Spinal cord (tissue), 9 donors: ENCODE measurements at regions not wholly inside any gene's neighbourhood (a gene's known extent, or its start where the extent isn't known, plus 50 kb on each side); places are given as distances from the start of the nearest gene placed in this dataset.
A peak's percentile ranks its signal among the peaks of the same experiment; 100 is the strongest.

Source experiments
- DNase-seq, 6 donors: peaks; one replicate each; pipeline versions ENCODE4 v3.0.0 to v3.0.0-alpha.2; 2013 to 2015; ENCODE audit warnings: low spot score in 6 of 6, low read depth in 4 of 6
- H3K27ac ChIP-seq: one replicate; pipeline ENCODE4 v1.5.1; 2013; ENCODE audit warnings: low read depth, low read length, control low read depth
- H3K27me3 ChIP-seq: one replicate; pipeline ENCODE4 v1.6.1; 2013; ENCODE audit warnings: low read length; ENCODE audit not compliant: control insufficient read depth, insufficient read depth
- H3K36me3 ChIP-seq: one replicate; pipeline ENCODE4 v1.6.1; 2013; ENCODE audit warnings: low read length; ENCODE audit not compliant: control insufficient read depth, insufficient read depth
- H3K4me1 ChIP-seq: one replicate; pipeline ENCODE4 v1.6.1; 2013; ENCODE audit warnings: low read length; ENCODE audit not compliant: control insufficient read depth, insufficient read depth
- H3K4me3 ChIP-seq: one replicate; pipeline ENCODE4 v1.5.1; 2013; ENCODE audit warnings: low read depth, low read length, control low read depth
- H3K9me3 ChIP-seq: one replicate; pipeline ENCODE4 v1.6.1; 2013; ENCODE audit warnings: low read length; ENCODE audit not compliant: control insufficient read depth, insufficient read depth
- WGBS: methylation state at CpG from one replicate; pipeline ENCODE4 v1.1.5; 2013; ENCODE audit warnings: missing lambda C conversion rate; ENCODE audit not compliant: insufficient coverage; 5-methylcytosine and 5-hydroxymethylcytosine counted together
- donor health status: healthy.

DNA sequence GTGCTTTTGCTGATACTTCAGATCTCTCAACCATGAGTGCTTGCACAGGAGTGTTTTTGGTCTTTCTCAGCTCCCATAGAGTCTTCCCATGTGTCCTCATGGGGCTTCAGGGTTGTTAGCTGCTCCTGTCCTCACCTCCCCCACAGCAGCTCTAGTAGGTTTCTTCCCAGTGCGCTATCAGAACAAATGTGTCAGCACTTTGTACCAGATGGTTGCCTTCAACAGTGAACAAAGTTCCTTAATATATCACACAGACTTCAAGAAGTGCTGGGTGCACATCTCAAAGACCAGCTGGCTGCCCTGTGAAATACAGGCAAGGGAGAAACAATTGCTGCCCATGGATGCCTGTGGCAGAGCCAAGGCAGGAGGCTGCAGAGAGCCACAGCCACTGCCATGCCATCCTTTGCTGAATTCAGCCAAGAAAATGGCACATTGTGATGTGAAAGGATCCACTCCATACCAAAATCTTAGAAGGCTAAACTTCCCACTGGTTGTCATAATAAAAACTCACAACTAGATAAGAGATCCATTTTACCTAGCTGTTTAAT is 471.3 kb downstream of the C6orf118 start:
- Histone ChIP-seq H3K27ac (no peak overlapping the region), H3K9me3 (no peaks in the 10 kb centered on the region), H3K27me3 (no peaks in the 10 kb centered on the region), H3K4me1 (no peaks in the 10 kb centered on the region), H3K36me3 (no peaks in the 10 kb centered on the region), H3K4me3 (no peak overlapping the region)
- no peak for DNase-seq
- 50% methylated on average over 1 of the region's 1 CpG for whole genome bisulfite sequencing

DNA sequence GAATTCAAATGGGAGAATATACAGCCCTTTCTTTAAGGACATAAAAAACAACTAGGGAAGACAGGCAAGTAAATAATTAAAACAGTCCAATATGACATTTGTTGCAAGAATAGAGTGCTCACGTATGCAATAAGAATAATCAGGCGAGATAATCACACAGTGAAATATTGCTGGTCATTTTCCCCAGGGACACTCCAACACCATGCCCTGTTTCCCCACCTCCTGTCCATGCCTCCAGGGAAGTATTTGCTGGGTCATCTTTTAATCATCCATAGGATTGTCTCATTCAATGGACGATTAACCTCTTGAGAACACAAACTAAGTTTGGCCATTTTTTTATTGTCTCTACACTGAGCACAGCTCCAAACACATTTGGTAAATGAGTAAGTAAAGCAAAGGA is 472.9 kb downstream of the C6orf118 start:
- Histone ChIP-seq H3K4me1 (no peaks in the 10 kb centered on the region), H3K9me3 (no peaks in the 10 kb centered on the region), H3K27me3 (no peaks in the 10 kb centered on the region), H3K36me3 (no peaks in the 10 kb centered on the region), H3K27ac (no peak overlapping the region), H3K4me3 (no peak overlapping the region)
- 88% methylated on average over 2 of the region's 3 CpGs for WGBS
- no peak for DNase-seq

DNA sequence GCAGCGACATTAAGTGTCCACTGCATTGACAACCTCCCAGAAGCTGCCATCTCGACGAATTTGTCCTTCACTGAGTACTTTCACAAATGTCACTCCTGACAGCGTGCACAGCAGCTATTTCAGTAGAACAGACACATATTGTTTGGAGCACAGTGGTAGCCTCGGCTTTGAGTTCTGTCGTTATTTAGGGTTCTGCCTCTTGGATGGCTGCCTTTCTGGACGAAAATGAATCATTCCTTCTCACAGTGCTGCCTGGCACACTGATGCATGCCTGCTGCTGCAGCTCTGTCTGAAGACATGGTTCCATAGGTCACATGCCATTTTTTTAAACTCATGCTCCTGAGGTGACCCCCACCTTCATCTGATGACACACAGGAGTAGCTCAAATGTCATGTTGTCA is 477.0 kb downstream of the C6orf118 start:
- Histone ChIP-seq H3K9me3 (peaks cover 2% of the 10 kb centered on the region), H3K36me3 (no peaks in the 10 kb centered on the region), H3K4me1 (no peaks in the 10 kb centered on the region), H3K27ac (peak overlapping the region; percentile 42), H3K4me3 (no peak overlapping the region), H3K27me3 (no peaks in the 10 kb centered on the region)
- WGBS = 41% methylated on average over 7 of the region's 7 CpGs
- DNase-seq = peak; percentile 9 to 72 (median 30)

DNA sequence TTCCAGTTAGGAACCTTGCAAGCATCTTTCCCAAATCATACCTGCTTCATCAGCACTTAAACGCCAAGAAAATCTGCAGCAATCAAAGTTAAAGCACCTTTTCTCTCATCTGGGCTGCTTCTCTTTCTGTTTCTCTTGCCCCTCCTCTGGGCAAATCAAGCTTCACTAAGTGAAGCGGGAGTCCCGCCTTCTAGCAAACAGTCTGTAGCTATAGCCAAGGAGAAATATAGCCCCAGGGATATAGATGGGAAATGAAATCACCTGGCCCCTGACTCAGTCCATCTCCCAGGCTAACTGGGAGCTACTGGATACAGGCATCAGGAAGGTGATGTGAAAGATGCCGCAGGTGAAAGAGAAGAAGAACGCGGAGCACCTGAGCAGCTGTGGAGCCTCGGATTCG is 481.9 kb downstream of the C6orf118 start:
- H3K36me3 ChIP-seq = no peaks in the 10 kb centered on the region
- H3K27me3 ChIP-seq = no peaks in the 10 kb centered on the region
- H3K4me3 ChIP-seq = peak overlapping the region; percentile 40
- H3K4me1 ChIP-seq = peaks cover 4% of the 10 kb centered on the region
- peaks cover 2% of the 10 kb centered on the region for H3K9me3 ChIP-seq
- WGBS = 84% methylated on average over 8 of the region's 8 CpGs
- H3K27ac ChIP-seq = peak overlapping the region; percentile 33
- DNase-seq = peak in 1 of 6 donors; percentile 11

DNA sequence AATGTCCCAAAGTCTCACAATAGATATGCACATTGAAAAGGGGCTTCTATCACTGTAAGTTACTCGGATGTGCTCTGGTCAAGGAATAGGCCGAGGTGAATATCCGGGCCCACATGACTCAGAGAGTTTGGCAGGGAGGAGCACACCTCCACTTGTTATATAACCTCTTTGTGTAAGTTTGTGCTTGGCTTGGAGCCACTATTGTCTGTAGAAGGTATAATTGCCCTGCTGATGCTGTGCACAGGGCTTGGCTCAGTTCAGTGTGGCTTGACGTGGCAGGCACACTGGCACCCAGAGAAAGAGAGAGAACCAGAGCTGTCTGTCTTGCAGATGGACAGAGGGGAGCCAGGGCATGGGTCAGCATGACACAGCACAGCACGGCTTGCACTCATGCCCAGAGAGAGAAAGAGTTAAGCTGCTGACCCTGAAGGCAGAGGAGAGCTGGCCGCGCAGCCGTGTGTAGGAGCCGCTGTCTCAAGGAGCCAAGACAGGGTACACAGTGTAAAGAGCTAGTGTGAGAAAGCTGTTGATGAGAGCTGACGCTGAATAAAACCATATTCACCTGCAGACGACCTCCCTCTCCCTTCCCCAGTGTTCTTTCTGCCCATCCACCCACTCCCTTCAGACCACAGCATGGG is 482.5 kb downstream of the C6orf118 start:
- WGBS = 46% methylated on average over 7 of the region's 11 CpGs
- Histone ChIP-seq H3K4me3 (peak overlapping the region; percentile 40), H3K27ac (peak overlapping the region; percentile 33), H3K27me3 (no peaks in the 10 kb centered on the region), H3K36me3 (no peaks in the 10 kb centered on the region), H3K9me3 (peaks cover 2% of the 10 kb centered on the region), H3K4me1 (peaks cover 4% of the 10 kb centered on the region)
- peak in 1 of 6 donors; percentile 9 for DNase-seq

GRCh38 chr6:164825386-164825785 is 484.0 kb downstream of the C6orf118 start:
- H3K4me1 ChIP-seq = peaks cover 4% of the 10 kb centered on the region
- no peaks in the 10 kb centered on the region for H3K9me3 ChIP-seq
- H3K36me3 ChIP-seq = no peaks in the 10 kb centered on the region
- no peaks in the 10 kb centered on the region for H3K27me3 ChIP-seq
- no peak overlapping the region for H3K27ac ChIP-seq
- no peak overlapping the region for H3K4me3 ChIP-seq
- DNase-seq = no peak
- WGBS = 100% methylated on average over 1 of the region's 3 CpGs

GRCh38 chr6:164817662-164818061 is 491.7 kb downstream of the C6orf118 start:
- Histone ChIP-seq H3K4me1 (no peaks in the 10 kb centered on the region), H3K4me3 (no peak overlapping the region), H3K27ac (no peak overlapping the region), H3K9me3 (no peaks in the 10 kb centered on the region), H3K27me3 (no peaks in the 10 kb centered on the region), H3K36me3 (no peaks in the 10 kb centered on the region)
- 94% methylated on average over 1 of the region's 1 CpG for WGBS
- no peak for DNase-seq

- no peak for DNase-seq
- Histone ChIP-seq H3K9me3 (no peaks in the 10 kb centered on the region), H3K27me3 (no peaks in the 10 kb centered on the region), H3K4me1 (no peaks in the 10 kb centered on the region), H3K36me3 (no peaks in the 10 kb centered on the region), H3K27ac (no peak overlapping the region), H3K4me3 (no peak overlapping the region)
Measured at GRCh38 chr6:164812706-164813105, 496.7 kb downstream of the C6orf118 start.

DNA sequence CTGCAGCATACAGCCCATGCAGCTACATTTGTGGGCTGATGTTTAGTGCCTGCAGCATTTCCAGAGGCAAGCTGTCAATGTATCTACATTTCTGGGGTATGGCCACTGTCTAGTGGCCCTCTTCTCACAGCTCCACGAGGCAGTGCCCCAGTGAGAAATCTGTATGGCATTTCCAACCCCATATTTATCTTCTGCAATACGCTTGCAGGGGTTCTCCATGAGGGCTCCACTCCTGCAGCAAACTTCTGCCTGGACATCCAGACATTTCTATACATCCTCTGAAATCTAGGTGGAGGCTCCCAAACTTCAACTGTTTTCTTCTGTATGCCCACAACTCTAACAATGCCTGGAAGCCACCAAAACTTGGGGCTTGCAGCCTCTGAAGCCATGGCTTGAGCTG is 502.3 kb downstream of the C6orf118 start:
- Histone ChIP-seq H3K27ac (no peak overlapping the region), H3K4me3 (no peak overlapping the region), H3K27me3 (no peaks in the 10 kb centered on the region), H3K9me3 (peaks cover 13% of the 10 kb centered on the region), H3K36me3 (no peaks in the 10 kb centered on the region), H3K4me1 (no peaks in the 10 kb centered on the region)
- DNase-seq = no peak
- WGBS = 63% methylated on average over 2 of the region's 2 CpGs

GRCh38 chr6:164795056-164795815 is 514.2 kb downstream of the C6orf118 start:
- H3K4me1 ChIP-seq = peaks cover 3% of the 10 kb centered on the region
- H3K36me3 ChIP-seq = no peaks in the 10 kb centered on the region
- H3K9me3 ChIP-seq = no peaks in the 10 kb centered on the region
- H3K27me3 ChIP-seq = no peaks in the 10 kb centered on the region
- no peak overlapping the region for H3K27ac ChIP-seq
- DNase-seq = peak in 2 of 6 donors; percentile 39 to 76
- no peak overlapping the region for H3K4me3 ChIP-seq
- WGBS = 85% methylated on average over 4 of the region's 9 CpGs
